ENCODE measurements at regions not wholly inside any gene's neighbourhood (a gene's known extent, or its start where the extent isn't known, plus 50 kb on each side); places are given as distances from the start of the nearest gene placed in this dataset.

DNA sequence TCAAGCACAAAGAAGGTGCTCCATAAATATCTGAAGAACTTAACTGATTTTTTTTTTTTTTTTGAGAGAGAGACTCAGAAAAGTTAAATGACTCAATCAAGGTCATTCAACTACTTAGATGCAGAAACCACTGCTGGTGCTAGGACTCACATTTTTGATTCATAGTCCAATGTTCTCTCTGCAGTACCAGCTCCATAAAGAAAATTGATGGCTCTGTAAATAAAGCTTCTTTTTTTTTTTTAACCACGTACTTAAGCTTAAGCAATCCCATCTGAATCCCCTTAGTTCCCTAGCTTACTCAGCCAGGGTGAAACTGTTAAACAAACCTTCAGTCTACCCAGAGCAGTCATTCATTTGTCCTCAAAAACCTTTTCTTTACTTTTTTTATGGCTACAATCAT is 657.0 kb upstream of the WWC1 start:
- no peak for TF ChIP-seq CTCF (IDR thresholded peaks at IDR 0.05; ENCODE audit: poor library complexity, severe bottlenecking)
- no peak for TF ChIP-seq REST (IDR thresholded peaks at IDR 0.05; ENCODE audit: borderline replicate concordance)
- TF ChIP-seq SMC3 (conservative IDR thresholded peaks at IDR 0.05; ENCODE audit: poor library complexity): no peak
- TF ChIP-seq MXI1 (conservative IDR thresholded peaks at IDR 0.05; ENCODE audit: poor library complexity, severe bottlenecking): no peak
- no peak for TF ChIP-seq POLR2AphosphoS5 (IDR thresholded peaks at IDR 0.05)
- no peak for TF ChIP-seq EP300 (conservative IDR thresholded peaks at IDR 0.05; ENCODE audit: poor library complexity, severe bottlenecking)
- no peak for TF ChIP-seq TAF1 (IDR thresholded peaks at IDR 0.05; ENCODE audit: low read depth)
